Neural cell (in vitro differentiated cells): ENCODE measurements at regions not wholly inside any gene's neighbourhood (a gene's known extent, or its start where the extent isn't known, plus 50 kb on each side); places are given as distances from the start of the nearest gene placed in this dataset.

Experiments used
- H2AFZ ChIP-seq: fragments of 200-600, 300-800 bp; sonication (generic), shearing (Covaris generic); 2 replicates; pipeline ENCODE4 v1.6.0; 2014; ENCODE audit warnings: low read depth, mild to moderate bottlenecking, antibody characterized with exemption, low read length, moderate library complexity
- H3F3A ChIP-seq: fragments of 200-600 bp; shearing (Covaris generic); 2 replicates; pipeline ENCODE4 v1.6.1; 2016; ENCODE audit warnings: mild to moderate bottlenecking, moderate library complexity, mixed read lengths, antibody characterized with exemption, low read length; ENCODE audit not compliant: insufficient read depth, poor library complexity, severe bottlenecking
- H3K27ac ChIP-seq: fragments of 200-600, 300-800 bp; sonication (generic), shearing (Covaris generic); 2 replicates; pipeline ENCODE4 v1.5.1; 2014; ENCODE audit warnings: mild to moderate bottlenecking, low read length, moderate library complexity
- H3K27me3 ChIP-seq: fragments of 300-800, 200-600 bp; sonication (generic), shearing (Covaris generic); 2 replicates; pipeline ENCODE4 v1.6.0; 2014; ENCODE audit warnings: mild to moderate bottlenecking, low read depth, low read length, moderate library complexity; ENCODE audit not compliant: insufficient read depth
- H3K36me3 ChIP-seq: fragments of 300-800, 200-600 bp; sonication (generic), shearing (Covaris generic); 2 replicates; pipeline ENCODE4 v1.5.1; 2014; ENCODE audit warnings: mild to moderate bottlenecking, antibody characterized with exemption, low read length, moderate library complexity; ENCODE audit not compliant: insufficient read depth
- H3K4me2 ChIP-seq: fragments of 300-800, 200-600 bp; sonication (generic), shearing (Covaris generic); 2 replicates; pipeline ENCODE4 v1.6.0; 2014; ENCODE audit warnings: mild to moderate bottlenecking, low read length
- H3K4me3 ChIP-seq: fragments of 300-800, 200-600 bp; sonication (generic), shearing (Covaris generic); 2 replicates; pipeline ENCODE4 v1.5.1; 2014; ENCODE audit warnings: mild to moderate bottlenecking, low read length, moderate library complexity
- H3K79me2 ChIP-seq: fragments of 200-600 bp; shearing (Covaris generic); replicated peaks from 2 replicates; pipeline ENCODE4 v1.6.0; 2014; ENCODE audit warnings: mild to moderate bottlenecking, low read length, moderate library complexity; ENCODE audit not compliant: insufficient read depth
- H3K9ac ChIP-seq: fragments of 300-800, 200-600 bp; sonication (generic), shearing (Covaris generic); 2 replicates; pipeline ENCODE4 v1.6.1; 2016; ENCODE audit warnings: mild to moderate bottlenecking, low read length, mixed read lengths
- H3K9me2 ChIP-seq: fragments of 200-600 bp; shearing (Covaris generic); 2 replicates; pipeline ENCODE4 v1.6.1; 2016; ENCODE audit warnings: mild to moderate bottlenecking, low read length, mixed read lengths; ENCODE audit not compliant: insufficient read depth
- H3K9me3 ChIP-seq: fragments of 200-600, 300-800 bp; sonication (generic), shearing (Covaris generic); 2 replicates; pipeline ENCODE4 v1.6.1; 2016; ENCODE audit warnings: mild to moderate bottlenecking, mixed run types, low read length, moderate library complexity, mixed read lengths
- H4K20me1 ChIP-seq: fragments of 200-600 bp; shearing (Covaris generic); 2 replicates; pipeline ENCODE4 v1.6.1; 2016; ENCODE audit warnings: mild to moderate bottlenecking, mixed run types; ENCODE audit not compliant: insufficient read depth
- CTCF ChIP-seq: fragments of 450-650 bp; IDR thresholded peaks from 2 replicates; pipeline ENCODE4 v1.5.1; 2014; ENCODE audit warnings: antibody characterized with exemption, mild to moderate bottlenecking, moderate library complexity; ENCODE audit not compliant: poor library complexity, severe bottlenecking
- EP300 ChIP-seq: fragments of 450-650 bp; conservative IDR thresholded peaks from 2 replicates; pipeline ENCODE4 v1.6.1; 2014; ENCODE audit warnings: antibody characterized with exemption, mild to moderate bottlenecking, moderate library complexity; ENCODE audit not compliant: poor library complexity, severe bottlenecking
- EZH2 ChIP-seq: fragments of 200-600, 300-800 bp; shearing (Covaris generic), sonication (generic); IDR thresholded peaks from 2 replicates; pipeline ENCODE4 v1.6.1; 2014; ENCODE audit warnings: antibody characterized with exemption, low read length, borderline replicate concordance, mild to moderate bottlenecking; ENCODE audit not compliant: insufficient read depth, poor library complexity, severe bottlenecking
- MXI1 ChIP-seq: fragments of 450-650 bp; conservative IDR thresholded peaks from 2 replicates; pipeline ENCODE4 v1.6.1; 2014; ENCODE audit warnings: antibody characterized with exemption, mild to moderate bottlenecking; ENCODE audit not compliant: poor library complexity, severe bottlenecking
- POLR2AphosphoS5 ChIP-seq: IDR thresholded peaks from 2 replicates; pipeline ENCODE4 v1.6.1; 2012
- RAD21 ChIP-seq: fragments of 450-650 bp; conservative IDR thresholded peaks from 2 replicates; pipeline ENCODE4 v1.6.1; 2014; ENCODE audit warnings: antibody characterized with exemption, mild to moderate bottlenecking, moderate library complexity
- SMC3 ChIP-seq: fragments of 450-650 bp; conservative IDR thresholded peaks from 2 replicates; pipeline ENCODE4 v1.6.1; 2014; ENCODE audit warnings: antibody characterized with exemption, mild to moderate bottlenecking, moderate library complexity; ENCODE audit not compliant: poor library complexity
- TAF1 ChIP-seq: IDR thresholded peaks from 2 replicates; pipeline ENCODE4 v1.6.1; 2012; ENCODE audit warnings: low read depth
- TF ChIP-seq, protein P1 (sequence below): IDR thresholded peaks from 2 replicates; pipeline ENCODE4 v1.6.1; 2012; ENCODE audit warnings: borderline replicate concordance

DNA sequence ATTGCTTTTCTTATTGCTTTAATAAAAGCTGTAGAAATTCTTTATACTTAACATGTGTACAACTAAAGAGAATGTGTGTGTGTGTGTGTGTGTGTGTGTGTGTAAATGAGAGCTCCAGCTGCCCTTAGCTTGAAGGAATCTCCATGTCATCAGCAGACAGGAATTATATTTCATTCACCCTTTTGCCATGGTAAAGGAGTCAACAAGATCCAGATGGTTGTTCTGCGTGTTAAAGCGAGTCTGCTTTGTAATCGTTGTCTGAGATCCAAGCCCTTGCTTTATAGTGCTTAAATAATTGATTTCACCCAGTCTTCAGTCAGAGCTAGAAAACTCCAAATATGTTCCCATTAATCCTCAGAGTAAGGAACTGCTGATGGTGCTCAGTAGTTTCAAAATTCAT, 285.5 kb downstream of the PDGFC start:
- H3K27me3 ChIP-seq: no peaks in the 10 kb centered on the region
- H3K79me2 ChIP-seq: no peaks in the 10 kb centered on the region
- H3K4me2 ChIP-seq: no peak overlapping the region
- H3F3A ChIP-seq: no peaks in the 10 kb centered on the region
- H3K9me2 ChIP-seq: no peaks in the 10 kb centered on the region
- H3K4me3 ChIP-seq: no peak overlapping the region
- H3K36me3 ChIP-seq: no peaks in the 10 kb centered on the region
- no peak overlapping the region for H3K27ac ChIP-seq
- no peak overlapping the region for H3K9ac ChIP-seq
- no peak overlapping the region for H2AFZ ChIP-seq
- TF ChIP-seq POLR2AphosphoS5 (no peak), EP300 (no peak), CTCF (no peak), SMC3 (no peak), EZH2 (no peak), MXI1 (no peak), RAD21 (no peak), TAF1 (no peak)
- TF ChIP-seq, protein P1, sequence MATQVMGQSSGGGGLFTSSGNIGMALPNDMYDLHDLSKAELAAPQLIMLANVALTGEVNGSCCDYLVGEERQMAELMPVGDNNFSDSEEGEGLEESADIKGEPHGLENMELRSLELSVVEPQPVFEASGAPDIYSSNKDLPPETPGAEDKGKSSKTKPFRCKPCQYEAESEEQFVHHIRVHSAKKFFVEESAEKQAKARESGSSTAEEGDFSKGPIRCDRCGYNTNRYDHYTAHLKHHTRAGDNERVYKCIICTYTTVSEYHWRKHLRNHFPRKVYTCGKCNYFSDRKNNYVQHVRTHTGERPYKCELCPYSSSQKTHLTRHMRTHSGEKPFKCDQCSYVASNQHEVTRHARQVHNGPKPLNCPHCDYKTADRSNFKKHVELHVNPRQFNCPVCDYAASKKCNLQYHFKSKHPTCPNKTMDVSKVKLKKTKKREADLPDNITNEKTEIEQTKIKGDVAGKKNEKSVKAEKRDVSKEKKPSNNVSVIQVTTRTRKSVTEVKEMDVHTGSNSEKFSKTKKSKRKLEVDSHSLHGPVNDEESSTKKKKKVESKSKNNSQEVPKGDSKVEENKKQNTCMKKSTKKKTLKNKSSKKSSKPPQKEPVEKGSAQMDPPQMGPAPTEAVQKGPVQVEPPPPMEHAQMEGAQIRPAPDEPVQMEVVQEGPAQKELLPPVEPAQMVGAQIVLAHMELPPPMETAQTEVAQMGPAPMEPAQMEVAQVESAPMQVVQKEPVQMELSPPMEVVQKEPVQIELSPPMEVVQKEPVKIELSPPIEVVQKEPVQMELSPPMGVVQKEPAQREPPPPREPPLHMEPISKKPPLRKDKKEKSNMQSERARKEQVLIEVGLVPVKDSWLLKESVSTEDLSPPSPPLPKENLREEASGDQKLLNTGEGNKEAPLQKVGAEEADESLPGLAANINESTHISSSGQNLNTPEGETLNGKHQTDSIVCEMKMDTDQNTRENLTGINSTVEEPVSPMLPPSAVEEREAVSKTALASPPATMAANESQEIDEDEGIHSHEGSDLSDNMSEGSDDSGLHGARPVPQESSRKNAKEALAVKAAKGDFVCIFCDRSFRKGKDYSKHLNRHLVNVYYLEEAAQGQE: no peak
- no peaks in the 10 kb centered on the region for H3K9me3 ChIP-seq
- no peaks in the 10 kb centered on the region for H4K20me1 ChIP-seq

- no peaks in the 10 kb centered on the region for H3F3A ChIP-seq
- no peak overlapping the region for H3K27ac ChIP-seq
- no peaks in the 10 kb centered on the region for H3K9me3 ChIP-seq
- no peaks in the 10 kb centered on the region for H3K79me2 ChIP-seq
- no peak overlapping the region for H3K4me2 ChIP-seq
- no peaks in the 10 kb centered on the region for H3K9me2 ChIP-seq
- no peaks in the 10 kb centered on the region for H3K36me3 ChIP-seq
- H3K9ac ChIP-seq: no peak overlapping the region
- H4K20me1 ChIP-seq: no peaks in the 10 kb centered on the region
- TF ChIP-seq POLR2AphosphoS5 (no peak), CTCF (no peak), SMC3 (no peak), TAF1 (no peak), RAD21 (no peak), EZH2 (no peak), EP300 (no peak), MXI1 (no peak)
- TF ChIP-seq, protein P1: no peak
- H2AFZ ChIP-seq: no peak overlapping the region
- H3K4me3 ChIP-seq: no peak overlapping the region
- no peaks in the 10 kb centered on the region for H3K27me3 ChIP-seq
Measured at GRCh38 chr4:156685308-156685707, 286.3 kb downstream of the PDGFC start.
